ENCODE measurements at regions not wholly inside any gene's neighbourhood (a gene's known extent, or its start where the extent isn't known, plus 50 kb on each side); places are given as distances from the start of the nearest gene placed in this dataset.
"Not testable (repeated sequence)": the region's sequence is repeated elsewhere in the genome, so short reads cannot be mapped to it uniquely, and the experiment has no call there.

DNA sequence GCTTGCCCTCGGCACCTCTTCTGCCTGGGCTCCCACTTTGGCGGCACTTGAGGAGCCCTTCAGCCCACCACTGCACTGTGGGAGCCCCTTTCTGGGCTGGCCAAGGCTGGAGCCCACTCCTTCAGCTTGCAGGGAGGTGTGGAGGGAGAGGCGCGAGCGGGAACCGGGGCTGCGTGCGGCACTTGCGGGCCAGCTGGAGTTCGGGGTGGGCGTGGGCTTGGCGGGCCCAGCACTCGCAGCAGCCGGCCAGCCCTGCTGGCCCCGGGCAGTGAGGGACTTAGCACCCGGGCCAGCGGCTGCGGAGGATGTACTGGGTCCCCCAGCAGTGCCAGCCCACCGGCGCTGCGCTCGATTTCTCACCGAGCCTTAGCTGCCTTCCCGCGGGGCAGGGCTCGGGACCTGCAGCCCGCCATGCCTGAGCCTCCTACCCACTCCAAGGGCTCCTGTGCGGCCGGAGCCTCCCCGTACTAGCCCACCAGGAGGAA is 699.1 kb downstream of the C12orf50 start:
- not testable (repeated sequence) for DNase-seq (ENCODE audit: low spot score)

DNA sequence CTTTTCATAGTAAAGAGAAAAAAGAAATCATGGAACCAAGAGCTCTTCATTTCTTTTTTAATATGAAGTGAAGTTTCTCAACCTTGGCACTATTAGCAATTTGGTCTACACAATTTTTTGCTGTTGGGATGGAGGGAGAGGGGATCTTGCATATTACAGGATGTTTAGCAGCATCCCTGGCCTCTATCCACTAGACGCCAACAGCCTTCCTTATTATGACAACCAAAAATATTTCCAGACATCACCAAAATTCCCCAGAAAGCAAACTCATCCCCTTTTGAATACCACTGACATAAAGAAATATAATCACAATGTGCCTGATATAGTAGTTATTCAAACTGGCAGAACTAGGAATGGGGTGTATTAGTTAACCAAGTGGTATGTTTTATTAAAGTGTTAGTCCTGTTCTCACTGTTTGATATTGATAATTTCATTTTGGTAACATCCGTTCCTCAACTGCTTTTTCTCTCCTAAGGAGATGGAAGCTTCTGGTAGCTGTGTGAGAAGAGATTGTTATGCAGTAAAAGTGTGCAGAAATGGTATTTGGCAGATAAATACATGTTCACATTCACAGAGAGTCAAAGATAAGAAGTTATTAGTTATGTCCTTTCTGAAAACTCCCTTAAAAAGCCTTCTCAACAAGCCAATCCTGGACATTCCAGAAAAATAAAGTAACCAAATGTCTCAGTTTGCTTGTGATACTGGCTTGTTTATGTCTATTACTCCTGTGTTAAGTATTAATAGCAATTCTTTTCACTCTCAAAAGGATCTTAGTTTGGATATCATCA is 699.9 kb downstream of the C12orf50 start:
- no peak for DNase-seq (ENCODE audit: low spot score)

DNA sequence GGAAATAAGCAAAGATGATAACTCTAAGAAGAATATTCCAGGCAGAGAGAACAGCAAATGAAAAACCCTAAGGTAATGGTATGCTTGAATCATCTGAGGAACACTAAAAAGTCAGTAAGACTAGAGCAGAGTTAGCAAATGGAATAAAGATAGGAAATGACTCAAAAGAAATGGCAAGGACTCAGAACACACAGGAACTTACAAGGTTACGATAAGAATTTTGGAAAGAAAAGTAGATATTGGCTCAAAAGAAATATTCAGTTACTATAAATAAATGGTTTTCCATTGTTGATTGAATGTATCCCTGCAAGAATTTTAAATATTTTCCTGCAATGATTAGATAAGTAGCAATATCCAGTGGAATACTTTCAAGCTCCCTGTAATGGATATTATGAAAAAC is 705.8 kb downstream of the C12orf50 start:
- no peak for DNase-seq (ENCODE audit: low spot score)

DNA sequence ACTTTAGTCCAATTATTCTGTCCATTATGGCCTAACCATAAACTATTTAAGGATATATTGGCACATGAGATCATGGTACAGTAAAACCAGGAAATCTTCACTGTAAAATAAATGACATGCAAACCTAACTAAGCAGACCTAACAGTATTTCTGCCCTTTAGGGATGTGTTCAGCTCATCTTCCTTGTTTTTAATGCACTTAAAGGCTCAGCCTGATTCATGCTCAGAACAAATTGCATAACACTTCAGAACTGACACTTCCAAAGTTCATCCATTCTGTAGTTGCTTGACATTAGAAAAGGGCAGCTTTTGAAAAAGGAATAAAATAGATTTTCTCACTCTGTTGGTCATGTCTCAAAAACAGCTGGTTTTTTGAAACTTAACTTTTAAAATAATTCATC is 708.5 kb downstream of the C12orf50 start:
- DNase-seq (ENCODE audit: low spot score), result no peak

DNA sequence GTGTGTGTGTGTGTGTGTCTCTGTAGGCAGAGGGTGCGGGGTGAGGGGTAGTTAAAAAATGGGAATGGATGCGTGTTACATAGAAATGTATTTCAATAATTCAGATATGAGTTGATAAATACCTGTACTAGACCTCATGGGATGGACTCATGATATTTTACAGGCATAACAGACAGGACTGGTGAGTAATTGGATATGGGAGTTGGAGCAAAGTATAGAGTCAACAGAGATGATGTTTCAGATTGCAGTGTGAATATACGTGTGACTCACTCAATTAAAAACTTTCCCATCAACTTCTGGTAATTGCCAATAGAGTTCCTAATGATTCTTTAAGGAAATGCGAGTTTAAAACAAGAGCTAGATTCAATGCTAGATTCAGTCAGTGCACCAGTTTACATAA is 711.9 kb downstream of the C12orf50 start:
- DNase-seq (ENCODE audit: low spot score), result no peak

DNA sequence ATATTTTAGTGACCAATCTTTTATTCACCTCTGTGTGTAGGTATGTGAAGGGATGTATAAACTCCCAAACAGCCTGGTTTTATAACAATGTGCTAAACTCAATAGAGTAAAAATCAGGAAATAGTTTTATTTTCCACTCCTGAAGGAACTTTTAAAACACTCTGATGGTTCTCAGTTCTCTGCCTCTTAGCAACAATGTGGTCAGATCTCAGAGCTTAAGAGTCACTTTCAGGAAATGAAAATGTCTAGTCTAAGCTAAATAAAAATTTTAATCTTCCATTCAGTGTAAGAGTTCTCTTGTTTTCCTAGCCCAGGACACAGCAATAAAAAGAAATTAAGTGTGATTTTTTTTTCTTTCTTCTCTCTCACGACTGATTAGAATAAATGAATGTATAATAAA is 718.0 kb downstream of the C12orf50 start:
- no peak for DNase-seq (ENCODE audit: low spot score)

DNA sequence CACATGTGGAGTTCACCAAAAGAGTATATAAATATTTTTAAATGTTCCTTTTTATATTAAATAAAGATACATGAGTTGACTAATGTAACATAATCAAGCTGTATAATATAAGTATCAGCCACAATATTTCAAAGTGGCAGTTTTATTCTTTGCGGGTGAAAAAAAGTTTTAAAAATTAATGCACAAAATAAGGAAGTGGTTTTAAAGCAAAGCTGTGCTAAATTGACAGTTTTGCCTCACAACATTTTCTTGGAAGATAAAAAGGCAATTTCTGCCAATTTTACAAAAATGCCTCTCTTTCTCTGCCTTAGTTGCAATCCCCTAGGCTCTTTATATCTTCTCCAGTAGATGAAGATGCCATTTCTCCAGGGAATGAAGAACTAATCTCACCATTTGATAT is 719.1 kb downstream of the C12orf50 start:
- DNase-seq (ENCODE audit: low spot score), result no peak

DNA sequence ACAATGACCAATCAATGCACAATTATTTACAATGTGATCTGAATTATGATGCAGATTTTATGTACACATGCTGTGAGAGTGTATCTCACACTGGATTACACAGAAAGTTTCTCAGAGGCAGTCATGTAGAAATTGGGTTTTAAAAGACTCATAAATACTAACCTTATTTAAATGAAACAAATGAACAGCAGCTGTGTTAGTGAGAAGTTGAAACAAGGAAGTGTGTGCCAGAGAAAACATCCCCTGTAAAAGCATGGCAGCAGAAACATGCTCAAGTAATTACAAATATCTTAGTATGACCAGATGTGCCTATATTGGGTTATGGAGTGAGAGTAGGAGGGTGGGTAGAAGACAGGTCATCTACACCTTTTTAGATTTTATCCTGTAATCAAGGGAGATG is 723.7 kb downstream of the C12orf50 start:
- no peak for DNase-seq (ENCODE audit: low spot score)

DNA sequence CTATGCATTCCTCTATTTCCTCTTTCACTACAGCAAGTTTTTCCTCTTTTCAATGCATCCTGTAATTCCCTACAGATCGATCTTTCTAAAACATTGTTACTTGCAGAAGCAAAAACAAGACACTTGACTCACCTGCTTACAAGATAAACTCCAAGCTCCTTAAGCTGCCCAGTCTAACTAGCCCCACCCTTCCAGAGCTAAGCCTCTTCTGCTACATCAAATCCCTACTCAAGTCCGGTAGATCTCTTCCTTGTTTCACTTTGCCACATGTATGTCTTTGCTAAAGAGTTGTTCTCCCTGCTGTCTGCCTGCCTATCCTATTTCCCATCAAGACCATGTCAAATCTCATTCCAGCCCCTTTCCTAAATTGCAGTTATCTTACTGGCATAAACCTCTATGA is 724.8 kb downstream of the C12orf50 start:
- DNase-seq (ENCODE audit: low spot score), result no peak

DNA sequence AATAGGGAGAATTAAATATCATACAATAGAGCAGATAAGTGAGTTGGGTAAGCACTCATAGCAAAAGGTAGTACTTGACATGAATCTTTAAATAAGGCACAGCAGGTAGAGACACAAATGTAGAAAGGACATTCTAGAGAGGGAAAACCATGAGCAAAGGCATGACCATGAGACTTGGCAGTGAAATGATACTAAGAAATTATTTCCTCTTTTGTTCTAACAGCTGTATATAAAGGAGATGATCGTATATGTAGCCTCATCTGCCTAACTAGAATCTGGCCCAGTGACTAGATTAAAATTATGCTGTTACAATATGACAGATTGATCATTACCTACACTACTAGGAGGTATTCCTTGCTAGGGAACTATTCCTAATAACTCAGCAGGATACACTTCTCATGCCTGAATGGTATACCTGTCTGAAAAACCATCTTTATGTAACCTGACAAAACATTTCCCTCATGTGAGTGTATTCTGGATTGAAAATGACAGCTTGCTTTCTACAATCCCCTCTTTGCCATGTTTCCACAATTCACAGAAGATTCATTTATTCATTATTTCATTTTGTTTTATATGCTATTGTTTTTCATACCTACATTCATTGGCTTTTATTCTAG is 725.7 kb downstream of the C12orf50 start:
- no peak for DNase-seq (ENCODE audit: low spot score)

DNA sequence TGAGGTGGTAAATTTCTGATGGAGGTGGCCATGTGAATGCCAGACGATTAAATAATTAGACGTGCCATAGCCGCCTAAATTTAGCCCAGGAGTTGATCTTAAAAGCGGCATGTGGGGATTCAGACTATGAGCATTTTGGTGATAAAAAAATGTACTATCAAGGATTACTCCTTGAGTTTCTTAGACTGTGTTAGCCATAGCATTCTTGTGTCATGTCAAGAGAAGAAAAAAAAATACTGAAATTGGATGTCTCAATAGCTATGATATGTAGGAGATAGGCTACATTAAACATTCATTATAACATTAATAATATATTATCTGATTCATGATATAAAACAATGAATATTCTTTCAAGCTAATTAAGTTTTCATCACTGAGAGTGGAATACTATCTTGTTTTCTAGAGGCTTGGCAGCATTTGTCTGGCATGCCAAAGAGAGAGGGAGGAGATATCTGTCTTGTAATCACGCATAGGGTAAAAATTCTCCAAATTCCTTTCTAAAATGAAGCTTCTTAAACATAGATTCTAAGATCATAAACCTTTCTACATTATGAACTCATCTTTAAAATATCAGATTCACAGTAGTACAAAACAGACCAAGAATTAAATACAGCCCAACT is 727.0 kb downstream of the C12orf50 start:
- DNase-seq (ENCODE audit: low spot score), result no peak

DNA sequence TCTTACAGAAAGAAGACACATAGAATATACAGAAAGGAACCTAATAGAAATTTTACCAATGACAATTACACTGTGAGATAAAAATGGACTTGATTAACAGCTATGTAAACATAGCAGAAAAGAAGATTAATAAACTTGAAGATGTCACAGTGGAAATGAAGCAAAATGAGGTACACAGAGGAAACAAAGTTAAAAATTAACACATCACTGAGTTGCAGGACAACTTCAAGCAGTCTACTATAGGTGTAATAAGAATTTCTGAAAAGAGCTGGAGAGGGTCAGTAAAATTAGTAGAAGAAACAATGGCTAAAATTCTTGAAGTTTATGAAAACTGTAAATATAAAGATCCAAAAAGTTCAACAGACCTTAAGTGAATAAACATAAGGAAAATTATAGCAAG is 738.7 kb downstream of the C12orf50 start:
- no peak for DNase-seq (ENCODE audit: low spot score)

DNA sequence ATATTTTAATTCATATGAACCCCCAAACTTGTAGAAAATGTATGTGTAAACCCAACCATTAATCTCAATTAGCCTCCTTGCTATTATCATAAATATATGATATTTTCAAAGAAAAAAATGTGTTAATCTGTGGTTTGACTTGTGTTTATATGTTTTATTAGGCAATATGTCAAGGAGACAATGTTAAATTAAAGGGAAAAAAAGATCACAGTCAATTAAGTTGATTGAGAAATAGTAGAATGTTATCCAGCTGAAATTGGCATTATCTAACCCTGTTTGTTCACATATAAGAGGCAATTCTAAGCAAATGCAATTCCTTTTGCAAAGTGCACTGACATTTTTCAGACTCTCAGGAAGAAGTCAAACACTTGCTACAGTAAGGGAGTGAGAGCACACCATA is 745.3 kb downstream of the C12orf50 start:
- no peak for DNase-seq (ENCODE audit: low spot score)

DNA sequence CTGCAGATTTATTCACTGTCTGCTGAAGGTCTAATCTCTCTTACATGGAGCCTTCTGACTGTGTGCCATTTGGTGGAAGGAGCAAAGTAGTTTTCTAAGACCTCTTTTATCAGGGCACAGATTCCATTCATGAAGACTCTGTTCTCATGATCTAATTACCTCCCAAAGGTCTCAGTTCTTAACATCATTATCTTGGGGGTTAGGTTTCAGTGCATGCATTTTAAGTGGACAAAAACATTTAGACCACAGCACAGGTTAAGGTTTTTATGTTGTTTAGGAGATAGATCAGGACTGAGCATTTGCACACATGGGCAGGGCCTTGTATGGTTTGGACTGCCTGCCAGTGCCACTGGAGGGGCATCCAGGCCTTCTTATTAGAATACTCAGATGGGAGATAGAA is 746.1 kb downstream of the C12orf50 start:
- DNase-seq (ENCODE audit: low spot score), result no peak

DNA sequence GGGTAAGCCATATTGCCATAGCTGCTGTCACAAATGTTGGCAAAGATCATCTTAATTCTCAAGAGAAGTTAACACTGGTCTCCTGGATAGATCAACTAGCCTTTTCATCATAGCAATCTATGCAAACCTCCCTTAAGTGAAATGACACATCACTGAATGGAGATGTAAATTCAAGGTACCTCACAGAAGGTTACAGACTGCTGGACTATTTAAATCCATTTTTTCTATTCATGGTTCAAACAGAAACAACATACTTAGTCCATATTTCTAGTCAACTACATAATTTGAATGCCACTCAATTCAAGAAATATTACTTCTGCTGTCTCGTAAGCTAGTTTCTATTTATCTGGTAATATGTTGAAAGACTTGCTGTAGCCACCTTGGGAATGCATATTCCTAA is 748.3 kb downstream of the C12orf50 start:
- DNase-seq (ENCODE audit: low spot score), result no peak

DNA sequence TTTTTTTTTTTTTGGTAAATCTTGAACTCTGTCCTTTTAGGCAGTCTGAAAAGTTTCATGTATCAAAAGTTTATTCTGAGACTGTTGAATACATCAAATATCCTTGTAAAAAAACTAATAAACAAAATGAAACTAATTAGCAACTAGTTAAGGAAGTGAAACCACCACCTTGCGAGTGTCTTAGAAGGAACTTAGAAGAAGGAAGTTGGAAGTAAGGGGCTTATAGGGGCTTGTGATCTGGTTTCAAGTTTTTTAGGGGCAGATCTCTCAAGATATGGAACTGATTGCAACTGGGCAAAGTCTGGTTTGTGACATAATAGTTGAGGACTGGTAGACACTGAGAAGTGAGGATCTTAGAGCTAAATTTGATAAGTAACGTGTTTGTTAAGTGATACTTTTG is 748.8 kb downstream of the C12orf50 start:
- no peak for DNase-seq (ENCODE audit: low spot score)

DNA sequence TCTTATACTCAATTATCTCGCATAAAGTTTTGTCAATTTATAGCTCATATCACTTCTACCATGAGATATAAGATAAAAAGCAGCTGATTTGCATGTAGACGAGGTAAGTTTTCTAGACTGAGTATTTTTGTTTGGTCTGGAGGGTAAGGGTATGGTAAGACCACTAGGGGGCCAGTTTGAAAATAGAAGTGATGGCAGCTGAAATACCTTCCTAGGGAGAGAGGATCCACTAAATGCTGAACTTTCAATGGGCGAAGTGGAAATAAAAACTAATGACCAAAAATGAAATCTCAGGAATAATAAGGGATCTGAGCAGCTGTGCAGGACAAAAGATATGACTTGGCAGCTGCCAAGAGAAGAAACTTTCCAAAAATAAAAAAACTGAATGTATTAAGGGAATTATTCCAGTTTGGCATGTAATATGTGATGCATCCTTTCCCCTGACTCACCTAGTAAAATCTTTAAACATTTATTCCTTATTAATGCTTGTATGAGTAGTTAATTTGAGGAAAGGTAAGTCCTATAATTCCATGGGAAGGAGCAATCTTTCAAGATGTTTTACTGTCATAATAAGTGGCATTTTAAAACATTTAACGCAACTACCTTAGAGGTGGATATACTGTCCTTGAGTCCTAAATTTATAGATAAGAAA is 754.5 kb downstream of the C12orf50 start:
- DNase-seq (ENCODE audit: low spot score), result peak; percentile 15

DNA sequence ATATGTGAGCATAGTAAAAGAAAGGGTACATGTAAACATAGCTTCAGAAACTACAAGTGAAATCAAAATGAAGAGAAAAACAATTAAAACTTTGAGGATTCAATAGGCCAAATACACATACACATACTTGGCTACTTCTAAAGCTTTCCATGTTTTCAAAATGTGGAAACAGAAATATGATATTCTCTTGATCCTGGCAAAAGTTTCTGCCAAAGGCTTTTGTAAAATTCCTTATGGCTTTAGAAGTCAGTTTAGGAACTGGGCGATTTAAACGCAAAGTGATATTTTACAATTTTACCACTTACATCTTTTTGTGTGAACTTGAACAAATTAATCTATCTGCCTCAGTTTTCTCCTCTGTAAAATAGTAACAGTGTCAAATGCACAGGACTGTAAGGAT is 756.4 kb downstream of the C12orf50 start:
- DNase-seq (ENCODE audit: low spot score), result no peak

DNA sequence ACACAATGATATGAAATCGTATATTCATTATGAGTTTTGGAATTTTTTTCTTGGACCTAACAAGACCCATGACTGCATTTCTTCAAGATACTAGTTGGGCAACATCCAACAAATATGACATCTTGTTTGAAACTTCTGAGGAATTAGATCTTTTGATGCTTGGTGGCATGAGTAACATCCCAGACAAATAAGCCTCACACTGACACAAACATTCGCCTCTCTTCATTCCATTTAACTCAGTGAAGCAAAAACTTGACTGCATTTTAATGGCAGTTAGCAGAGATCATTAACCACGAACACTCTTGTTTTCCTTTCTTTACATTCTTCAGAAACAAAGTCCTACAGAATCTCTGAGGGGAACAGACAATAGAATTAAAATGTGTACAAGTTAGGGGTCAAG is 758.3 kb downstream of the C12orf50 start:
- no peak for DNase-seq (ENCODE audit: low spot score)

DNA sequence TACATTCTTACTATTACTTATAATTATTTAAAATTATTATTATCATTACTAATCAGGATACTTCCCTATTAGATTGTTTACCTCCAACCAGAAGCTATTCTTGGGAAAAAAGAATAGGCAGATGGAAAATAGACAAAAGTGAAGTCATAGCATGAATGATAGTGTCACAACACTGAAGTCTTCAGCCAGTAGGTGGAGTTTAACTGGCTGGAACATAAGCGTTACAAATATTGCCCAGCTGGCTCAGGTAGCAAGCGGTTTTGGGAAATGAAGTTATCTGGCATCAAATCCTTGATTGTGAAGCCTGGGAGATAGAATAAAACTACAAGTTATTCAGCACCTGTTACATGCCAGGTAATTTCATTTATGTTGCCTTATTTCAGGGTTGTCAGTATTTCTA is 762.9 kb downstream of the C12orf50 start:
- DNase-seq (ENCODE audit: low spot score), result peak; percentile 0

DNA sequence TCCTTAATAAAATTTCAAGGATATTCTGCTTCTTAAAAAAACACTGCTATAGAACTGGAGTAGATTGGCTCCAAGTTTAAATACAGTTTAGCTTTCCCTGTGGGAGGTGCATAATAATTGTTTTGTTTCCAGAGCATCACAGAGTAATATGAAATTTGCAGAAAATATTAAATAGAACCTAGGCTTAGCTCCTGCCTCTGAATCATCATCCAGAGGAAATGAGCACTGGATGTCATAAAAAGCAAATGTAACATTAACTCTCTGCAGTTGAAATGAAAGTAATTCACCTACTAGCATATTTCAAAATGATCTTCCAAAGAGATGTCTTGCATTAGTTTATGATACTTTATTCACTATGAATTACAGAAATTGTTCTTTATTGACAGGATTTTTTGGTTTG is 769.8 kb downstream of the C12orf50 start:
- DNase-seq (ENCODE audit: low spot score), result no peak

DNA sequence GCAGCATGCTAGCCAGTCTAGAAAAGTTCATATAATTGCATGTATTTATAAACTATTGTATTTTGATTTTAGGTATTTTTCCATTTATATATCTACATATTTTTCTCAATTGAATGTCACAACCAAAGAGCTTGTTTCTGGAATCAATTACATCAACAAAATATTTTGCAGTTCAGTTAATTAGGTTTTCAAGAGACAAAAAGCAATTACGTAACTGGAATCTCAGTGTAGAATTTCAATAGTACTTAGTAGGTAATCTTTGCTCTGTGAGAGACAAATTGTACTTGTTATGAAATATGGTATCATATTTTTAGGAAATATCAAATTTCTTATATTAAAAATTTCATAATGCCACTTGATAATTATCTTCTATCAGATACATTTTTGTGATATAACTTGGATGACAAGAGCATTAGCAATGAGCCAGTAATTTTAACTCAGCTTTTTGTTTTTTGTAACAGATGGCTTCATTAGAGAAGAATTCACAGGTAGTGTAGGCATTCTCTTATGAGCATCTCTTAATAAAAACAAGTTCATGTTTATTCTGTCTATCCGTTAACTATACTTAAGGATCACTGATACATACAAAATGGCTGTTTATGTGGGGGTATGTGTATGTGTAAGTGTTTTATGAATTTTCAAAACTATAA is 774.7 kb downstream of the C12orf50 start:
- DNase-seq (ENCODE audit: low spot score), result no peak
